Colonic mucosa (tissue), 4 donors: ENCODE measurements at regions not wholly inside any gene's neighbourhood (a gene's known extent, or its start where the extent isn't known, plus 50 kb on each side); places are given as distances from the start of the nearest gene placed in this dataset.

Source experiments
- DNase-seq: peaks from one replicate; pipeline ENCODE4 v3.0.0-alpha.2; 2020
- H3K27ac ChIP-seq: fragments of 200-600 bp; one replicate; pipeline ENCODE4 v1.8.0; 2021
- H3K27me3 ChIP-seq: fragments of 200-600 bp; one replicate; pipeline ENCODE4 v1.8.0; 2021
- H3K36me3 ChIP-seq: fragments of 200-600 bp; one replicate; pipeline ENCODE4 v1.8.0; 2021
- H3K4me1 ChIP-seq: fragments of 200-600 bp; one replicate; pipeline ENCODE4 v1.8.0; 2021; ENCODE audit warnings: mild to moderate bottlenecking
- H3K4me3 ChIP-seq: fragments of 200-600 bp; one replicate; pipeline ENCODE4 v1.8.0; 2021
- H3K9ac ChIP-seq, 2 donors: one replicate each; pipeline ENCODE4 v1.7.0; 2013; ENCODE audit warnings: control low read depth in 2 of 2, low read depth in 2 of 2, low read length in 2 of 2
- H3K9me3 ChIP-seq: fragments of 200-600 bp; one replicate; pipeline ENCODE4 v1.8.0; 2021
- CTCF ChIP-seq: fragments of 200-600 bp; IDR thresholded peaks from one replicate; pipeline ENCODE4 v1.8.0; 2022; ENCODE audit warnings: antibody characterized with exemption, mild to moderate bottlenecking
- intact Hi-C: fragments of 100-400 bp; cut with DNase I; formaldehyde crosslinking; loops from one replicate; pipeline ENCODE4 v1.14.1; 2022
- donor health status: healthy.
- donor health status: DM: no; HTN: no; CAD: no.
- donor health status: DM: no; HTN: no; CAD: no.

GRCh38 chr6:66796987-66797386 is 1090.0 kb upstream of the EYS start:
- DNase-seq = no peak
- Histone ChIP-seq H3K9ac (no peak overlapping the region), H3K36me3 (no peaks in the 10 kb centered on the region), H3K4me3 (no peak overlapping the region), H3K4me1 (no peaks in the 10 kb centered on the region), H3K27me3 (no peaks in the 10 kb centered on the region), H3K27ac (no peak overlapping the region), H3K9me3 (no peaks in the 10 kb centered on the region)
- no peak for TF ChIP-seq CTCF
- intact Hi-C loops = no loop called here

- intact Hi-C loops = no loop called here
Observed at GRCh38 chr6:66788579-66788978, 1081.6 kb upstream of the EYS start.

GRCh38 chr6:66772800-66773199 is 1065.8 kb upstream of the EYS start:
- no peak for TF ChIP-seq CTCF

More at GRCh38 chr6:66788579-66788978, 1081.6 kb upstream of the EYS start:
- Histone ChIP-seq H3K36me3 (no peaks in the 10 kb centered on the region), H3K9me3 (no peaks in the 10 kb centered on the region), H3K9ac (no peak overlapping the region), H3K27ac (no peak overlapping the region), H3K27me3 (no peaks in the 10 kb centered on the region), H3K4me1 (no peaks in the 10 kb centered on the region), H3K4me3 (no peak overlapping the region)
- no peak for TF ChIP-seq CTCF
- DNase-seq = no peak

GRCh38 chr6:66771626-66772025 is 1064.6 kb upstream of the EYS start:
- Histone ChIP-seq H3K27ac (no peak overlapping the region), H3K4me3 (no peak overlapping the region), H3K36me3 (no peaks in the 10 kb centered on the region), H3K9me3 (no peaks in the 10 kb centered on the region), H3K9ac (no peak overlapping the region), H3K27me3 (no peaks in the 10 kb centered on the region), H3K4me1 (no peaks in the 10 kb centered on the region)
- DNase-seq = no peak
- no peak for TF ChIP-seq CTCF
- intact Hi-C loops = no loop called here

More at GRCh38 chr6:66772800-66773199, 1065.8 kb upstream of the EYS start:
- Histone ChIP-seq H3K9ac (no peak overlapping the region), H3K4me1 (no peaks in the 10 kb centered on the region), H3K4me3 (no peak overlapping the region), H3K9me3 (no peaks in the 10 kb centered on the region), H3K27me3 (no peaks in the 10 kb centered on the region), H3K36me3 (no peaks in the 10 kb centered on the region), H3K27ac (no peak overlapping the region)
- no peak for DNase-seq
- intact Hi-C loops = no loop called here

GRCh38 chr6:66751630-66752029 is 1044.6 kb upstream of the EYS start:
- Histone ChIP-seq H3K27me3 (no peaks in the 10 kb centered on the region), H3K9me3 (no peaks in the 10 kb centered on the region), H3K36me3 (no peaks in the 10 kb centered on the region), H3K27ac (no peak overlapping the region), H3K9ac (no peak overlapping the region), H3K4me1 (no peaks in the 10 kb centered on the region), H3K4me3 (no peak overlapping the region)
- intact Hi-C loops = no loop called here
- DNase-seq = no peak
- no peak for TF ChIP-seq CTCF

- DNase-seq = no peak
- Histone ChIP-seq H3K27me3 (no peaks in the 10 kb centered on the region), H3K4me3 (no peak overlapping the region), H3K36me3 (no peaks in the 10 kb centered on the region), H3K4me1 (no peaks in the 10 kb centered on the region), H3K27ac (no peak overlapping the region), H3K9ac (no peak overlapping the region), H3K9me3 (no peaks in the 10 kb centered on the region)
- no peak for TF ChIP-seq CTCF
- intact Hi-C loops = no loop called here
Observed at GRCh38 chr6:66740346-66740745, 1033.3 kb upstream of the EYS start.
